GM18861 (cell line): ENCODE measurements at regions not wholly inside any gene's neighbourhood (a gene's known extent, or its start where the extent isn't known, plus 50 kb on each side); places are given as distances from the start of the nearest gene placed in this dataset.

Source experiments
- ATAC-seq: cut with Tn5 transposase; IDR thresholded peaks from one replicate; pipeline ENCODE4 v1.9.1; 2021; ENCODE audit not compliant: unreplicated experiment

DNA sequence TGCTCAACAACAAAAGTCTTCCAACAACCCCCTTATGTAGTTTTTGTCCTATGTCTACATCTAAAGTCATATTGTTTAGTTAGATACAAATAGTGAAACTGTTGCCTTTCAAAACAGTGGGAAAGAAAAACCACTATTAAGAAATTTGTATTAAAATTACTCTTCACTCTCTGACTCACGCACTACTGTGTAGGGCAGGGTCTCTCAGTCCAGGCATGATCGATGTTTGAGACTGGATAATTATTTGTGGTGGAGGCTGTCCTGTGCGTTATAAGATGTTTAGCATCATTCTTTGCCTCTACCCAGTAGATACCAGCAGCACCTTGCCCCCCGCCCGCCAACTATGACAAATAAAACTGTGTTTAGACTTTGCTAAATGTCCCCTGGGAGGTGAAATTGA lies 369.4 kb upstream of the ZEB2 start:
- no peak for ATAC-seq

DNA sequence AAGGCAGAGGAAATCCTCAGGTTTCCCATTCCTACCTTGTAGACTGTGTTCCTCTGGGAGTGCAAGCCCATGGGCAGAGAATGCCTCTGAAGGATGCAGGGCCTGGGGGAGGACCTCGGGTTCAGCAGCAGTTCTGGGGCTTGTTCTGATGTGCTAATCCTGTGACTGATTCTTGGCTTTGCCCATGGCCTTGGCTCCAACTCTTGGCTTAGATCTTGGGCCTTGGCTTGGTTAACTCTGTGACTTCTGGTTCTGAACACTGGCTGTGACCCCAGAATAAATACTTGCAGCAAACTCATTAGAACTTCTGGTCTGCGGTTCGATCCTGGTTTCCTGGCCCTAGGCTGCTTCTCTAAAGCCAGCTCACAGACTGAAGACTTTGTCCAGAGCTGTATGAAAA lies 366.9 kb upstream of the ZEB2 start:
- ATAC-seq: no peak

DNA sequence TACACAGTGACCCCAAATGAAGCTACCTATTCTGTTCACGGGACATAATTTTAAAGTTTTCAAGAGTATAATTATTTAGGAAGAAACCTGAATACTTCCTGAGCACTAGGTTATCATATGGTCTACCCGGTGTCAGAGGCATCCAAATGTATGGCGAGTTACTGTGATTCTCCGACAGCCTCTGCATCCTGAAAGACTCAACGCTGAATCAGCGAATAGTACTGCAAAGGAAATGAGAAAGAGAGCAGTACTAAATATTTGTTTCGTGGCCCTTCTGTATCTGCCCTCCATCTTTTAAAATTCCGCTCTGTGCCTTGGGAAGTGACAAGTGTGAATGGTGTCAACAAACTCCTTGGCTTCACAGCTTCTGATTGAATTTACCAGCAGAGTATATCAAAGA lies 358.0 kb upstream of the ZEB2 start:
- no peak for ATAC-seq

- no peak for ATAC-seq
Measured at GRCh38 chr2:144876013-144876412, 356.1 kb upstream of the ZEB2 start.

DNA sequence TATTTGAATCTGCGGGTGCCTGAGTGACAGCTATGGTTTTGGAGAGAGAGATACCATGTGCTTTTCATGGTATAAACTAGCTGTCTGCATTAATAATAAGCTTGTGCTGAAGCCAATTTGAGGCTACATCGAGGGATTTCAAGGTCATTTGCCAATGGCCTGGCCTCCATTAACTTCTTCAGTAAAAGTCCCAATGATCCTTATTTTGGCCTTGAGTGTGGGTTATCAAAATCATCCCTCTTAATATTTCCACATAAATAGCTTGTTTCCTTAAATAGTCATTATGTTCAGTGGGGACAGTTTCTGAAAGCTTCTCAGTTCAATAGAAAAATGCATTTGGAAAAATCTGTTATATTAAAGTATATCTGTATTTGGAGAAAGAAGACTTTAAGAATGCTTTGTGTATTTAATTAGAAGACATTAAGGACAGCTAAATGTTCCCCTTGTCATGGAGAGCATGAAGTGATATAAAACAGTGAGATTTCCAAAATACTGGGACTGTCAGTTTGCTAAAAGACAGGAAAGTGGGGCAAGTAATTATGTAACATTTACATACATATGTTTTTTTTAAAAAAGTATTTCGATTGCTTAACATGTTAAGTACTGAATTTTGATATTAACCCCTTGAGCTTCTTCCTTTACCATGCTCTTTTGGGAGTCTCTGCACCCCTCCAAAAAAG lies 355.5 kb upstream of the ZEB2 start:
- no peak for ATAC-seq

- no peak for ATAC-seq
Measured at GRCh38 chr2:144865670-144866069, 345.8 kb upstream of the ZEB2 start.

DNA sequence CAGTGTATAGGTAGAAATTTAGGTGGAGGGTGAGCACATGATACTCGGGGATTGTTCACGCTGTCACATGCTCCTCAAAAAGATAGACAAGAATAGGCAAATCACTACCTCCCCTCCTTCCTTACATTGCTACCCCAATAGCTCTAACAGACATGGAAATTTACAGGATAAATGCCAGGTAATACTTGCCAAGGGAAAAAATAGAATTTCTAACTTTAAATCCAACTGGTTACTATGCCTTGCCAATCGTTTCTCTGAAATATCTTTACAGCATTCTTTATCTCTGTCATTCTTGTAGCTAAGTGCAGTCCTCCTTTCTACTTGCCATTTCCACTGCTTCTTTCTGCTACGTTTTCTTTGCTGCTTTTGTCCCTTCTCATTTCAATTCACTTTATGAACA lies 339.8 kb upstream of the ZEB2 start:
- no peak for ATAC-seq

GRCh38 chr2:144858211-144858610 lies 338.3 kb upstream of the ZEB2 start:
- ATAC-seq: no peak

- no peak for ATAC-seq
Measured at GRCh38 chr2:144854596-144854995, 334.7 kb upstream of the ZEB2 start.

DNA sequence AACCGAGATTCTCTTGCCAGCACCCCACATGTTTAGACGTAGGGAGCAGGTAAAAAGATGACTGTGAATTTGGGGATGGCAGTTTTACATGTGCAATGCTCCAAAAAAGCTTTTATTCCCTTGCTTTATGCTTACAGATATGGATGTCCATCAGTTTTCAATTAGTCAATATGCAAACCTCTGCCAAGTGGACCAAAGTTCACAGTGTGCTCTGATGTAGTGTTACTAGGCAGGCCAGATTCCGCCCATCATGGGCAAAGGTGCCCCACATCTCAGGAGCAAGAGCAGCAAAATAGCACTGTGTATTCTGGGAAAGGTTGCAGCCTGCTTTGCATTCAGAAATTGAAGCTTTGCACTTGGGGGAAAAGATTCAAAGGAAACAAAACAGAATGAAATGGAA lies 329.7 kb upstream of the ZEB2 start:
- ATAC-seq: no peak

DNA sequence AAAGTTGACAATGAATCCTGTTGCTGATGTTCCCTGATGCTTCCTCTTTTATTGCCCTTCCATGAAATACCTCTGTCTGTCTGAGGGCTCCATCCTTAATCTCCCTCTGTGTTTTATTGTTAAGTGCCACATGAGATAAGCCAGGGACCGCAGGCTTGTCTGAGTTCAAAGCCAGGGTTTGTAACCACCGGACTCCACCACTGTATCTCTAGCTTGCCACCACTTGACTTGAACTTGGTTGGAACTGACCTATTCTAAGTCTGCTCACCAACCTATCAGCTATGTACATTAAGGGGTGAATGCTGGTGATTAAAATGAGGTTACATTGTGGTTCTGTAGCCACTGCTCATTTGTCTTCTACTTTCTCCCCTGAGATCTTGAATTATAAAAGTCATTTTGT lies 328.5 kb upstream of the ZEB2 start:
- ATAC-seq: no peak

DNA sequence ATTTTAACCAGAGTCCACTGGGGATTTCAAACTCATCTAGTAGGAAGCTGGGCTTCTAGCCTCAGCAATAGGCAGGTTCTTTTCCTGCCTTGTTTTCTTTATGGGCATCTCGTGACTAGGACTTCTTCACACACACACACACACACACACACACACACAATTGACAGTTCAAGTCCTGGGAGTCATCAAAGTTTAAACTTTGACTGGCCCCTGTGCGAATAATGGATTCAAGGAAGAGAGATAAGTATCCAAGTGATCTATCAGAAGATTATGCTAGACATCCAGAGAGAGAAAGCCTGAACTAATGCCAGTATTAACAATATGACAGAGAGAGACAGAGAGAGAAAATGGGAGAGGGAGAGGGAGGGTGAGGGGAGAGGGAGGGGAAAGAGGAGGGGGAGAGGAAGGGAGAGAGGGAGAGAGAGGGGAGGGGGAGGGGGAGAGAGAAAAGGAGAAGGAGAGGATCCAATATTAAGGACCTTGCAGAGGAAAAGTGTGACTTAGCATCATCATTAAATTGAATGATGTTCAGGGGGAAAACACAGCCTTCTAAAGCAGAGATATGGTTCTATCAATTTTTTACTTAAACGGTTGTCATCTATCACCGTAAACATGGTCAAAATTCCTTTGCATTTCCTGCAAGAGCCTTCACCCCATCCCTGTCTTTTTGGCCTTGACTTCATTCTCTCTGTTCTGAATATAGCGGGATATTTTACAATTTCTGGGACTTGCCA lies 327.6 kb upstream of the ZEB2 start:
- no peak for ATAC-seq

- ATAC-seq: no peak
Measured at GRCh38 chr2:144836635-144837350, 316.9 kb upstream of the ZEB2 start.

DNA sequence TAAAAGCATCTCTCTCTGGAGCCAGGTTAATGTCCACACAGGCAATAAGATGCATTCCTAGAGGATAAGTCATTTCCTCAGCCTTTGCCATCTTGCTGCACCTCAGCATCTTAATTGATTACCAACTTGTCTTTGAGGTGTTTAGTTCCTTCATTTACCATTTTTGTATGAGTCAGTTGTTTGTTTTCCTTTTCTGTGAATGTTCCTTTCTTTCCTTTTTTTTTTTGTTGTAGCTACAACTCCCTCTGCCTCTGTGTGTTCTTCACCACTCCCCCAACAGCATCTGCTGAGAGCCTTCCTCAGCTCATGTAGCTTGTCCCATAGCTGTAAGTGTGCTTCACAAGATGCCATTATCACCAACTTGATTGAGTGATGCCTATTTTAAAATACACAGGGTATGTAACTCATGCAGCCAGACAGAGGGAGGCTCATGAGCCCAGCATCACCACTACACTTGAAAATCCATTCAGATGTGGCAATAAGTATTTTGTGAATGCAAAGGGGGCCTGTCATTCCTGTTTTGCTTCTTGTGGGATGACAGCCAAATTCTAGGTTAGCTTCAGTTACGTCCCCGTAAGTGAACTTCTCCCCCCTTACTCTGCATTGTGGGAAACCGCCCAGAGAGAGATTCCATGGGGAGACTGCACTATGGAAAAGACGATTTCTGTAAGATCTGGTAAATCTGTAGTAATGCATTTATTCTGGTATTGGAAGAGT lies 315.9 kb upstream of the ZEB2 start:
- ATAC-seq: no peak

DNA sequence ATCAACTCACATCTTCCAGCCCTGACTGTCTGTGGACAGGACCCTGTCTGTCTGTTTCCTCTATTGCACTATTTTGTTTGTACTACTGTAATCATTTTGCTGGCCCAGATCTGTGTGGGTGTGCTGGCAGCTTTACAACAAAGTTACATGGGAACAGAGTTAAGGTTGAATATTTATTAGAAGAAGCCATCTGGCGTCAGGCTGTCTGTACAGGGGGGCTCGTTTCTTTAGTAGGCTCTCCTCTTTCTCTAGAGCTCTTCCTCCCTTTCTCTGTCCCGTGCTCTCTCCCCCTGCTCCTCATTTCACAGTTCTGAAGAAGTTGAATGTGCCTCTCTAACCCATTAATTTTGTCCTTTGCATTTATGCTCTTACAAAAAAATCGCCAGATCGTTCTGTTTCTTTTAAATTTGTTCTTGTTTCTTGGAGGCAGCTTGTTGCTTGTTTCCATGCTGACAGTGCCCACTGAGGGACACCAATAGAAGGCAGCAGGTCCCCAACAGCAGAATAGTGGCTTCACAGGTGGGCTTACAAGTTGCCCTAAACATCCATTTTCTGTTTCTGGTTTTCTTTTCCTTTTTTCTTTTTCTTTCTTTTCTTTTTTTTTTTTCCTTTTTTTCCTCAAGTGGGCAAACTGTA lies 315.2 kb upstream of the ZEB2 start:
- ATAC-seq: no peak

- no peak for ATAC-seq
Measured at GRCh38 chr2:144834363-144834762, 314.4 kb upstream of the ZEB2 start.

- no peak for ATAC-seq
Measured at GRCh38 chr2:144833075-144833637, 313.2 kb upstream of the ZEB2 start.

- no peak for ATAC-seq
Measured at GRCh38 chr2:144832048-144832447, 312.1 kb upstream of the ZEB2 start.

DNA sequence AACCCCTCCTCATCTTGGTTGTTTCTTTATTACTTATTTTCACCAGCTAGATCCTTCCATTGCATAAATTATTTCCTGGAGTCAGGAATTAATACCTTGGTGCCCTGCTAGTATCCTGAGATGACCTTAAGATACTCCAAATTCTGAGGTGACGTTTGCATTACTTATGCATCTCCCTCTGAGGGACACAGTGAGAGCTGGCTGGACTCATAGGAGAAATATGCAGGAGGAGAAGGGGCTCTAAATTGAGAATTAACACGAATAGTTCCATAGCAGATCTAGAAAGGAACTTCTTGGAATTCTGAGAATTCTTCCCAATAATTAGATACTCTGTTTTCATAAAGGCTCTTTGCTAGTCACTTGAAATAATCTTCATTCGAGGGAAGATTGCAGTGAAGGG lies 310.6 kb upstream of the ZEB2 start:
- no peak for ATAC-seq

- no peak for ATAC-seq
Measured at GRCh38 chr2:144827404-144827803, 307.5 kb upstream of the ZEB2 start.

DNA sequence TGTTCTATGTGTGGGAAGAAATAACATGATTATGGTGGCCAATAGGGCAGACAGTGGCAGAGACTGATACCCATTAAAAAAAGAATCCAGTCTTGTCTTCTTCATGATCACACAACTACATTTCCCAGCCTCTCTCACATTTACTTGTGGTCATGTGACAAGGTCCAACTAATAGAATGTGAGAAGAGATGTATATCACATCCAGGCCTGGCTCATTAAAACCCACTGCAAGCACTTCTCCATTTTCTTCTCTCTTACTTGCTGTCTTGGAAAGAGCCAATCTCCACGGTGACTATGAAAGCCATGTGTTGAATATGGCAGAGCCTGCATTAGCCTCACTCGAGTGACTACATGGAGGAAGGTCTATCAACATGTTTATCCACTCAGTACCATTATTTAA lies 306.2 kb upstream of the ZEB2 start:
- no peak for ATAC-seq
